K562 (cell line): ENCODE measurements at regions not wholly inside any gene's neighbourhood (a gene's known extent, or its start where the extent isn't known, plus 50 kb on each side); places are given as distances from the start of the nearest gene placed in this dataset.

Experiments used
- ATAC-seq: fragments of 200-7000 bp; cut with Tn5 transposase; 3 replicates; pipeline ENCODE4 v1.9.1; 2020; ENCODE audit warnings: moderate library complexity
- BruUV-seq: library from RNA; stranded (reverse); fragments of 400-500 nt; replicated peaks from 2 replicates; lab custom pipeline; 2021; lab: Mats Ljungman, UMichigan
- CTCF ChIA-PET: fragments of 300-600 bp; formaldehyde crosslinking; extraction: SDS; loops from one replicate; lab custom pipeline; 2021; ENCODE audit warnings: low intra/inter-chr PET ratio; lab: Yijun Ruan, JAX
- POLR2A ChIA-PET: fragments of 300-600, 350-650 bp; sonication (Branson Sonifier 250); formaldehyde crosslinking; extraction: SDS; loops from one replicate; lab custom pipeline; 2021; ENCODE audit warnings: antibody characterized with exemption, inconsistent platforms; lab: Yijun Ruan, JAX
- DNase-seq, 4 experiments: peaks; one replicate each; pipeline versions ENCODE4 v3.0.0 to v3.0.0-alpha.2; 2011 to 2018; ENCODE audit warnings: low spot score in 3 of 4, mixed read lengths in 3 of 4; ENCODE audit errors: extremely low read depth in 1 of 4
- FAIRE-seq: peaks from 2 replicates; lab custom pipeline; 2011; peaks lifted over from hg19 to GRCh38; lab: Jason Lieb, UNC
- H2AFZ ChIP-seq: 2 replicates; pipeline ENCODE4 v1.6.0; 2011; ENCODE audit warnings: low read depth, low read length, control low read depth, inconsistent platforms
- H3K27ac ChIP-seq: fragments of 200-600 bp; 3 replicates; pipeline ENCODE4 v1.8.0; 2011; ENCODE audit warnings: low read depth, mild to moderate bottlenecking, control low read depth, inconsistent platforms, low read length, moderate library complexity, mixed read lengths; ENCODE audit errors: extremely low read depth
- H3K27me3 ChIP-seq, 2 experiments: fragments of 300-600 bp in 1 of 2; 2 replicates in 1 of 2; 3 replicates in 1 of 2; pipeline versions ENCODE4 v1.6.0 to v1.8.0; 2011; ENCODE audit warnings: inconsistent platforms in 2 of 2, low read length in 2 of 2, mild to moderate bottlenecking in 1 of 2, mixed read lengths in 1 of 2, moderate library complexity in 1 of 2; ENCODE audit not compliant: control insufficient read depth in 2 of 2, insufficient read depth in 2 of 2
- H3K36me3 ChIP-seq: fragments of 300-600 bp; 3 replicates; pipeline ENCODE4 v1.8.0; 2011; ENCODE audit warnings: mild to moderate bottlenecking, low read length, inconsistent platforms; ENCODE audit not compliant: control insufficient read depth, insufficient read depth
- H3K4me1 ChIP-seq, 2 experiments: fragments of 200-600 bp in 1 of 2; replicated peaks in 1 of 2; 2 replicates in 1 of 2; 3 replicates in 1 of 2; pipeline versions ENCODE4 v1.5.1 to v1.8.0; 2011; ENCODE audit warnings: inconsistent platforms in 2 of 2, low read length in 2 of 2, mild to moderate bottlenecking in 1 of 2, mixed read lengths in 1 of 2, moderate library complexity in 1 of 2; ENCODE audit not compliant: control insufficient read depth in 2 of 2, insufficient read depth in 2 of 2
- H3K4me2 ChIP-seq: 2 replicates; pipeline ENCODE4 v1.6.1; 2011; ENCODE audit warnings: low read length, control low read depth, inconsistent platforms, mixed read lengths; ENCODE audit not compliant: insufficient read depth
- H3K4me3 ChIP-seq: fragments of 200-600 bp; sonication (generic), shearing (Covaris generic); 2 replicates; pipeline ENCODE4 v1.5.1; 2016; ENCODE audit warnings: control low read depth, inconsistent platforms
- H3K79me2 ChIP-seq: fragments of 200-600 bp; 3 replicates; pipeline ENCODE4 v1.8.0; 2011; ENCODE audit warnings: low read length, inconsistent platforms; ENCODE audit not compliant: control insufficient read depth, insufficient read depth
- H3K9ac ChIP-seq, 2 experiments: 2 replicates each; pipeline versions ENCODE4 v1.6.0 to v1.6.1; 2011; ENCODE audit warnings: low read depth in 2 of 2, low read length in 2 of 2, control low read depth in 1 of 2, inconsistent platforms in 1 of 2, mild to moderate bottlenecking in 1 of 2, mixed read lengths in 1 of 2; ENCODE audit not compliant: insufficient read depth in 1 of 2
- H3K9me1 ChIP-seq: one replicate; pipeline ENCODE4 v1.6.0; 2011; ENCODE audit warnings: inconsistent platforms, mild to moderate bottlenecking, low read length, moderate library complexity; ENCODE audit not compliant: control insufficient read depth, insufficient read depth
- H3K9me3 ChIP-seq: replicated peaks from 2 replicates; pipeline ENCODE4 v1.5.1; 2011; ENCODE audit warnings: low read depth, low read length, inconsistent platforms; ENCODE audit not compliant: control insufficient read depth, insufficient read depth
- H4K20me1 ChIP-seq: replicated peaks from 2 replicates; pipeline ENCODE4 v1.6.1; 2011; ENCODE audit warnings: low read length, inconsistent platforms, mixed read lengths; ENCODE audit not compliant: control insufficient read depth, insufficient read depth
- BHLHE40 ChIP-seq: IDR thresholded peaks from 2 replicates; pipeline ENCODE4 v1.6.1; 2011; ENCODE audit warnings: low read length, improper control_type of control experiment
- GTF2F1 ChIP-seq: IDR thresholded peaks from 2 replicates; pipeline ENCODE4 v1.6.1; 2011; ENCODE audit warnings: low read depth, low read length, improper control_type of control experiment
- HNRNPL ChIP-seq: fragments of 200-400 bp; formaldehyde crosslinking; IDR thresholded peaks from 2 replicates; pipeline ENCODE4 v1.6.1; 2017; ENCODE audit warnings: low read depth, mild to moderate bottlenecking, low read length
- POLR2H ChIP-seq: IDR thresholded peaks from 2 replicates; pipeline ENCODE4 v1.6.1; 2016; ENCODE audit warnings: missing genetic modification characterization, low read depth, mild to moderate bottlenecking, control low read depth, missing compliant biosample characterization, moderate library complexity
- ZNF175 ChIP-seq: fragments of 200-800 bp; sonication (Bioruptor generic); IDR thresholded peaks from 2 replicates; pipeline ENCODE4 v1.6.1; 2016; ENCODE audit warnings: low read depth, mild to moderate bottlenecking, missing genetic modification characterization, missing compliant biosample characterization
- ZNF583 ChIP-seq: fragments of 250-450 bp; sonication (Bioruptor Pico); IDR thresholded peaks from 2 replicates; pipeline ENCODE4 v1.4.0; 2020
- WGBS: fragments of 100-300 bp; shearing (Covaris generic); methylation state at CpG from one replicate; pipeline ENCODE4 v1.1.6; 2016; ENCODE audit warnings: low coverage, mixed read lengths; ENCODE audit not compliant: insufficient coverage; ENCODE audit errors: missing lambda C conversion rate; 5-methylcytosine and 5-hydroxymethylcytosine counted together
- in situ Hi-C: fragments of 300-500 bp; cut with MboI; formaldehyde crosslinking; loops from 4 replicates; pipeline ENCODE4 v1.15.0; 2018; ENCODE audit warnings: inconsistent platforms, mixed read lengths
- intact Hi-C: fragments of 100-400 bp; cut with micrococcal nuclease; formaldehyde crosslinking; loops from 2 replicates; pipeline ENCODE4 v1.14.2; 2022

DNA sequence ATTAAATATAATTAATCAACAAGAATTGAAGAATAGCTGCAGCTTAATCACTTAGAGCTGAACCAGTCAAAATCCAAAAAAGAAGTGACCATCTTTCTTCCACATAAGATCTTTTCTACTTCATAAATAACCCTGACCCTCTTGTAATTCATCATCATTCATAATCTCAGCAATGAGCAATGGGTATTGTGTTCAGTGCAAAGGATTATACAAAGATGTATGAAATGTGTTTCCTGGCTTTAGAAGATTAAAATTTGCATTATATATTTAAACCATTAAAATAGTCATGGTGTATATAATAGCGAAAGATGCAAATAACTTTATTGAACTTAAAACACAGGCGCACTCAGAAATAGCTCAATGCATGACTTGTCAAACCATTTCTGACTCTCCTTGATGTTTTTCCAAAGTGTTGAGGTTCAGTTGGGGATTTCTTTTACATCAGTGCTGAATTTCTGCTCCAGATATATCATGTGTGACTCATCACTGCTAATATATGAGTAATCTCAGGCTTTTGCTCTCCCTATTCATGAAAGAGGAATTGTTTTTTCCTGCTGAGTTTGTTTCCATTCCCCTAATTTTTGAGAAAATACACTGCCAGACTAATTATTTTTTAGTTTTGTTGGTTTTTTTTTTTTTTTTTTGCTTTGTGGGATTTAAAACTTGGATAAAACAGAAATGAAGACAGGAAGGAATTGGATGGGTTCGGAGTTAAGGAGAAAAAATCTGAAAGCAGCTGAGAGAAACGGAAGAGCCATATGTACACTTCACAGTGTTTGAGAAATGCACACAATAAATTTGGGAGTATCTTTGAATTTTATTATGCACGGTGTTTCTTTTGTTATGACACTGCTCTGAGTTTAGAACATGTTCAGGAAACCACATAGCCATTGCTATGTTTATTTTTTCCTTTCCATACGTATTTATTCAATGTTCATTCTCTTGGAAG lies 290.1 kb upstream of the PCDH7 start:
- Histone ChIP-seq H3K36me3 (no peaks in the 10 kb centered on the region), H3K27ac (no peak overlapping the region), H3K9me1 (no peaks in the 10 kb centered on the region), H3K9ac (no peak overlapping the region), H4K20me1 (no peaks in the 10 kb centered on the region), H3K79me2 (no peaks in the 10 kb centered on the region)
- no TSS peak for BruUV-seq
- TF ChIP-seq BHLHE40 (no peak), ZNF175 (no peak), POLR2H (no peak), HNRNPL (no peak), ZNF583 (CRISPR knock-in tag) (no peak), GTF2F1 (no peak)
- TF ChIP-seq, all 486 proteins: peak for 0
- no peak overlapping the region for H3K4me2 ChIP-seq
- intact Hi-C loops: no loop called here
- in situ Hi-C loops: no loop called here
- H2AFZ ChIP-seq: no peak overlapping the region
- H3K27me3 ChIP-seq: no peaks in the 10 kb centered on the region
- WGBS: 3% methylated on average over 6 of the region's 6 CpGs
- ChIA-PET POLR2A (no interaction called here), CTCF (no interaction called here)
- FAIRE-seq (no peak), ATAC-seq (no peak), DNase-seq (no peak)
- H3K4me1 ChIP-seq: no peaks in the 10 kb centered on the region
- no peak overlapping the region for H3K4me3 ChIP-seq
- 0 out of 2 replicates have a peak, but pooled peaks cover 2% of the 10 kb centered on the region for H3K9me3 ChIP-seq
